Panc1 (cell line): ENCODE measurements at regions not wholly inside any gene's neighbourhood (a gene's known extent, or its start where the extent isn't known, plus 50 kb on each side); places are given as distances from the start of the nearest gene placed in this dataset.

ENCODE experiments used
- POLR2AphosphoS5 ChIP-seq: IDR thresholded peaks from 2 replicates; pipeline ENCODE4 v1.6.1; 2012; ENCODE audit warnings: mild to moderate bottlenecking, low read depth, low read length, moderate library complexity
- SIN3A ChIP-seq: IDR thresholded peaks from 2 replicates; pipeline ENCODE4 v1.6.1; 2012; ENCODE audit warnings: low read depth, mild to moderate bottlenecking, low read length, moderate library complexity, borderline replicate concordance; ENCODE audit not compliant: insufficient read depth
- TF ChIP-seq, protein P1 (sequence below): fragments of 450-650 bp; IDR thresholded peaks from 2 replicates; pipeline ENCODE4 v1.5.1; 2017; ENCODE audit warnings: mild to moderate bottlenecking

- TF ChIP-seq POLR2AphosphoS5: no peak
- TF ChIP-seq, protein P1, sequence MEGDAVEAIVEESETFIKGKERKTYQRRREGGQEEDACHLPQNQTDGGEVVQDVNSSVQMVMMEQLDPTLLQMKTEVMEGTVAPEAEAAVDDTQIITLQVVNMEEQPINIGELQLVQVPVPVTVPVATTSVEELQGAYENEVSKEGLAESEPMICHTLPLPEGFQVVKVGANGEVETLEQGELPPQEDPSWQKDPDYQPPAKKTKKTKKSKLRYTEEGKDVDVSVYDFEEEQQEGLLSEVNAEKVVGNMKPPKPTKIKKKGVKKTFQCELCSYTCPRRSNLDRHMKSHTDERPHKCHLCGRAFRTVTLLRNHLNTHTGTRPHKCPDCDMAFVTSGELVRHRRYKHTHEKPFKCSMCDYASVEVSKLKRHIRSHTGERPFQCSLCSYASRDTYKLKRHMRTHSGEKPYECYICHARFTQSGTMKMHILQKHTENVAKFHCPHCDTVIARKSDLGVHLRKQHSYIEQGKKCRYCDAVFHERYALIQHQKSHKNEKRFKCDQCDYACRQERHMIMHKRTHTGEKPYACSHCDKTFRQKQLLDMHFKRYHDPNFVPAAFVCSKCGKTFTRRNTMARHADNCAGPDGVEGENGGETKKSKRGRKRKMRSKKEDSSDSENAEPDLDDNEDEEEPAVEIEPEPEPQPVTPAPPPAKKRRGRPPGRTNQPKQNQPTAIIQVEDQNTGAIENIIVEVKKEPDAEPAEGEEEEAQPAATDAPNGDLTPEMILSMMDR: no peak
- TF ChIP-seq SIN3A: no peak
Observed at GRCh38 chr12:87467936-87468335, 561.3 kb downstream of the C12orf50 start.
